IMR-90 (cell line): ENCODE measurements at regions not wholly inside any gene's neighbourhood (a gene's known extent, or its start where the extent isn't known, plus 50 kb on each side); places are given as distances from the start of the nearest gene placed in this dataset.

ENCODE experiments used
- ATAC-seq: fragments of 200-7000 bp; cut with Tn5 transposase; 2 replicates; pipeline ENCODE4 v1.9.1; 2020; ENCODE audit warnings: low read depth, mild to moderate bottlenecking, moderate library complexity
- BruUV-seq: library from RNA; stranded (reverse); fragments of 400-500 nt; replicated peaks from 2 replicates; lab custom pipeline; 2021; lab: Mats Ljungman, UMichigan
- CTCF ChIA-PET: fragments of 300-600 bp; formaldehyde crosslinking; extraction: SDS; loops from one replicate; lab custom pipeline; 2021; ENCODE audit warnings: antibody characterized with exemption; lab: Yijun Ruan, JAX
- POLR2A ChIA-PET: fragments of 300-600 bp; sonication (Branson Sonifier 250); formaldehyde crosslinking; loops from one replicate; lab custom pipeline; 2022; ENCODE audit warnings: antibody characterized with exemption; ENCODE audit not compliant: unreplicated experiment; lab: Charles Lee
- DNase-seq: peaks from one replicate; pipeline ENCODE4 v3.0.0; 2013
- H2AFZ ChIP-seq: replicated peaks from 2 replicates; pipeline ENCODE3; 2013; ENCODE audit warnings: low read length, mild to moderate bottlenecking; ENCODE audit not compliant: poor library complexity
- H2AK5ac ChIP-seq: 2 replicates; pipeline ENCODE4 v1.6.1; 2013; ENCODE audit warnings: low read depth, low read length, inconsistent platforms
- H2AK9ac ChIP-seq: replicated peaks from 2 replicates; pipeline ENCODE3; 2013; ENCODE audit warnings: mild to moderate bottlenecking, low read depth, low read length, moderate library complexity; ENCODE audit not compliant: poor library complexity
- H2BK120ac ChIP-seq: 2 replicates; pipeline ENCODE4 v1.6.1; 2013; ENCODE audit warnings: low read depth, low read length, inconsistent platforms
- H2BK15ac ChIP-seq: 3 replicates; pipeline ENCODE4 v1.6.1; 2013; ENCODE audit warnings: low read depth, low read length, inconsistent platforms
- H2BK20ac ChIP-seq: 2 replicates; pipeline ENCODE4 v1.6.1; 2013; ENCODE audit warnings: low read depth, mild to moderate bottlenecking, inconsistent platforms, low read length, moderate library complexity
- H2BK5ac ChIP-seq: 2 replicates; pipeline ENCODE4 v1.6.1; 2013; ENCODE audit warnings: mild to moderate bottlenecking, low read depth, low read length, inconsistent platforms; ENCODE audit not compliant: poor library complexity, severe bottlenecking
- H3K14ac ChIP-seq: replicated peaks from 2 replicates; pipeline ENCODE4 v1.6.1; 2013; ENCODE audit warnings: low read depth, low read length, inconsistent platforms
- H3K18ac ChIP-seq: 2 replicates; pipeline ENCODE4 v1.6.1; 2013; ENCODE audit warnings: low read depth, low read length, control low read depth
- H3K23ac ChIP-seq: 2 replicates; pipeline ENCODE4 v1.6.1; 2013; ENCODE audit warnings: low read depth, low read length, inconsistent platforms
- H3K27ac ChIP-seq: 2 replicates; pipeline ENCODE4 v1.5.1; 2013; ENCODE audit warnings: mild to moderate bottlenecking, control low read depth, low read length; ENCODE audit not compliant: insufficient read depth
- H3K27me3 ChIP-seq: 2 replicates; pipeline ENCODE4 v1.6.1; 2013; ENCODE audit warnings: low read length; ENCODE audit not compliant: control insufficient read depth, insufficient read depth
- H3K36me3 ChIP-seq: 2 replicates; pipeline ENCODE4 v1.6.1; 2013; ENCODE audit warnings: low read length, mixed read lengths; ENCODE audit not compliant: control insufficient read depth, insufficient read depth
- H3K4ac ChIP-seq: 2 replicates; pipeline ENCODE4 v1.6.1; 2013; ENCODE audit warnings: low read depth, low read length, inconsistent platforms
- H3K4me1 ChIP-seq: 2 replicates; pipeline ENCODE4 v1.6.1; 2013; ENCODE audit warnings: low read length, mixed read lengths; ENCODE audit not compliant: control insufficient read depth, insufficient read depth
- H3K4me2 ChIP-seq: 2 replicates; pipeline ENCODE4 v1.6.1; 2013; ENCODE audit warnings: low read depth, mild to moderate bottlenecking, control low read depth, low read length, moderate library complexity
- H3K4me3 ChIP-seq: 2 replicates; pipeline ENCODE4 v1.5.1; 2013; ENCODE audit warnings: low read depth, mild to moderate bottlenecking, control low read depth, low read length, moderate library complexity; ENCODE audit not compliant: insufficient read depth
- H3K56ac ChIP-seq: 2 replicates; pipeline ENCODE4 v1.6.1; 2013; ENCODE audit warnings: low read length, inconsistent platforms; ENCODE audit not compliant: insufficient read depth; ENCODE audit errors: extremely low read depth
- H3K79me1 ChIP-seq, 2 experiments: 2 replicates each; pipeline ENCODE4 v1.6.1; 2013; ENCODE audit warnings: low read length in 2 of 2, inconsistent platforms in 1 of 2, low read depth in 1 of 2
- H3K9ac ChIP-seq: 2 replicates; pipeline ENCODE4 v1.6.1; 2013; ENCODE audit warnings: low read depth, low read length, control low read depth
- H3K9me1 ChIP-seq: 2 replicates; pipeline ENCODE4 v1.6.1; 2013; ENCODE audit warnings: low read length, inconsistent platforms; ENCODE audit not compliant: insufficient read depth
- H3K9me3 ChIP-seq: 2 replicates; pipeline ENCODE4 v1.6.1; 2013; ENCODE audit warnings: low read length; ENCODE audit not compliant: control insufficient read depth, insufficient read depth
- H4K20me1 ChIP-seq: 2 replicates; pipeline ENCODE4 v1.6.1; 2013; ENCODE audit warnings: low read length, inconsistent platforms; ENCODE audit not compliant: insufficient read depth
- H4K5ac ChIP-seq: 2 replicates; pipeline ENCODE4 v1.6.1; 2013; ENCODE audit warnings: mild to moderate bottlenecking, low read depth, low read length, control low read depth
- H4K8ac ChIP-seq, 2 experiments: 2 replicates each; pipeline ENCODE4 v1.6.1; 2013; ENCODE audit warnings: low read depth in 2 of 2, low read length in 2 of 2, control low read depth in 1 of 2, inconsistent platforms in 1 of 2
- H4K91ac ChIP-seq: 2 replicates; pipeline ENCODE4 v1.6.1; 2013; ENCODE audit warnings: low read depth, low read length, inconsistent platforms; ENCODE audit not compliant: insufficient read depth
- BHLHE40 ChIP-seq: fragments of 150-350 bp; IDR thresholded peaks from 2 replicates; pipeline ENCODE4 v1.6.1; 2016; ENCODE audit warnings: mild to moderate bottlenecking, low read depth, low read length
- CEBPB ChIP-seq: IDR thresholded peaks from 2 replicates; pipeline ENCODE4 v1.6.1; 2012; ENCODE audit warnings: low read depth, low read length, improper control_type of control experiment
- FOS ChIP-seq: fragments of 150-350 bp; IDR thresholded peaks from 2 replicates; pipeline ENCODE4 v1.6.1; 2016; ENCODE audit warnings: low read depth, low read length
- MAFK ChIP-seq: IDR thresholded peaks from 2 replicates; pipeline ENCODE4 v1.6.1; 2012; ENCODE audit warnings: low read depth, low read length, improper control_type of control experiment
- RAD21 ChIP-seq: IDR thresholded peaks from 2 replicates; pipeline ENCODE4 v1.6.1; 2012; ENCODE audit warnings: low read length, improper control_type of control experiment
- WGBS, 2 experiments: methylation state at CpG; one replicate each; pipeline versions ENCODE4 v1.1.5 to v1.1.7; 2013; ENCODE audit warnings: missing lambda C conversion rate in 2 of 2; ENCODE audit not compliant: insufficient read length in 1 of 2; ENCODE audit errors: extremely low coverage in 2 of 2; 5-methylcytosine and 5-hydroxymethylcytosine counted together
- dilution Hi-C: fragments of 300-500 bp; cut with HindIII; formaldehyde crosslinking; loops from one replicate; pipeline ENCODE4 v1.14.3; 2018; ENCODE audit warnings: low sequenced_read_pairs; ENCODE audit not compliant: unreplicated experiment
- in situ Hi-C: fragments of 300-500 bp; cut with MboI; formaldehyde crosslinking; loops from 3 replicates; pipeline ENCODE4 v1.14.3; 2019; ENCODE audit warnings: low sequenced_read_pairs, inconsistent platforms, mixed read lengths
- intact Hi-C: fragments of 100-400 bp; cut with micrococcal nuclease; formaldehyde crosslinking; loops from 2 replicates; pipeline ENCODE4 v1.10.0; 2022
- TF ChIP-seq, protein P1 (sequence below): fragments of 150-350 bp; IDR thresholded peaks from 2 replicates; pipeline ENCODE4 v1.6.1; 2016; ENCODE audit warnings: low read depth, mild to moderate bottlenecking, low read length, moderate library complexity, borderline replicate concordance
- TF ChIP-seq, protein P2 (sequence below): fragments of 150-350 bp; IDR thresholded peaks from 2 replicates; pipeline ENCODE4 v1.6.1; 2017; ENCODE audit warnings: mild to moderate bottlenecking, antibody characterized with exemption, low read length, low read depth

DNA sequence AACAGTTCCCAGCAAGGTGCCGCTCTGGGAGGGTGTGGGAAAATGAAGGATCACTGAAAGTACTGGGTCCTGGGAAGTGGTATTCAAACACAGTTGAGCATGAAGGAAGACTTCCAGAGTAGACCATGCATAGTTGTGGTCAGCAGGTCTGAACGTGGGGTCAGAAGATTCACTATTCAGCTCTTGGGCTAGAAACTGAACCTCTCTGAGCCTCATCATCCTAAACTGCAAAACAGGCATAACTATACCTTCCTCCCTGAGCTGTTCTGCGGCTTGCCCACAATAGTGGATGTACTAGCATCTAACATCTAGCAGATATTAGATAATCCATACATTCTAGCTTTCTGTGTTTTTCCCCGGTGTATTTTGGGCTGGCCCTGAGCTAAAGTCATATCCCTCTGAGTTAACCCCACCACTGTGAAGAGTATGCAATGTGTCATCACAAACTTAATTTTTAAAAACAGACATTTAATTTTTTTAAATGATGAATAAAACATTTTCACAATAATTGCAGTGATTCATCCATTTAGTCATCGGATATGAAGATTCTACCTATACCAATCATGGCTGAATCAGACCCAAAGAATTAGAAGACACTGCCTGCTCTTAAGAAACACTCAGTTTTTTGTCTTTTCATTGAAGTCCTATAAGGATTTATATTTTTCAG, 179.1 kb downstream of the BLID start:
- Histone ChIP-seq H3K4me3 (no peak overlapping the region), H3K79me1 (peaks cover 0 to 11% of the 10 kb centered on the region in 2 experiments; a peak in 1 of 4 replicates), H4K5ac (peak overlapping the region; percentile 77; the same call in 1 of the 2 replicates), H2BK15ac (peak overlapping the region; percentile 88; the same call in 1 of the 3 replicates), H2AK9ac (no peak overlapping the region), H4K8ac (peak overlapping the region; percentile 57), H3K4ac (peak overlapping the region; percentile 84), H3K14ac (peak overlapping the region; percentile 82), H2BK20ac (peak overlapping the region; percentile 75), H4K91ac (peak overlapping the region; percentile 87), H3K27ac (no peak overlapping the region; the same call in 1 of the 2 replicates), H3K27me3 (no peaks in the 10 kb centered on the region), H2AFZ (peak overlapping the region; percentile 4), H3K4me2 (peak overlapping the region; percentile 71; the same call in 1 of the 2 replicates), H4K20me1 (no peaks in the 10 kb centered on the region), H3K23ac (peak overlapping the region; percentile 89; the same call in 1 of the 2 replicates), H3K18ac (peak overlapping the region; percentile 39), H3K56ac (no peak overlapping the region), H3K36me3 (no peaks in the 10 kb centered on the region), H2AK5ac (peak overlapping the region; percentile 38), H3K9ac (no peak overlapping the region), H2BK120ac (peak overlapping the region; percentile 86), H3K4me1 (peaks cover 15% of the 10 kb centered on the region), H2BK5ac (peak overlapping the region; percentile 96), H3K9me1 (peaks cover 8% of the 10 kb centered on the region), H3K9me3 (peaks cover under 1% of the 10 kb centered on the region; the same call in 1 of the 2 replicates)
- in situ Hi-C loops (no loop called here), intact Hi-C loops (no loop called here), dilution Hi-C loops (no loop called here)
- ATAC-seq (peak; percentile 70), DNase-seq (peak; percentile 89)
- BruUV-seq: no TSS peak
- CTCF ChIA-PET: no interaction called here
- WGBS, 2 experiments: no CpG with 5 or more reads among the region's 5 CpGs
- POLR2A ChIA-PET: interaction anchor here (0.6 kb wide), 1 partner anchor 8 kb away, joined by 3 read pairs; no protein-coding TSS in a partner anchor
- TF ChIP-seq, protein P1, sequence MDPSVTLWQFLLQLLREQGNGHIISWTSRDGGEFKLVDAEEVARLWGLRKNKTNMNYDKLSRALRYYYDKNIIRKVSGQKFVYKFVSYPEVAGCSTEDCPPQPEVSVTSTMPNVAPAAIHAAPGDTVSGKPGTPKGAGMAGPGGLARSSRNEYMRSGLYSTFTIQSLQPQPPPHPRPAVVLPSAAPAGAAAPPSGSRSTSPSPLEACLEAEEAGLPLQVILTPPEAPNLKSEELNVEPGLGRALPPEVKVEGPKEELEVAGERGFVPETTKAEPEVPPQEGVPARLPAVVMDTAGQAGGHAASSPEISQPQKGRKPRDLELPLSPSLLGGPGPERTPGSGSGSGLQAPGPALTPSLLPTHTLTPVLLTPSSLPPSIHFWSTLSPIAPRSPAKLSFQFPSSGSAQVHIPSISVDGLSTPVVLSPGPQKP: no peak
- peak; percentile 78 for TF ChIP-seq FOS
- TF ChIP-seq, protein P2, sequence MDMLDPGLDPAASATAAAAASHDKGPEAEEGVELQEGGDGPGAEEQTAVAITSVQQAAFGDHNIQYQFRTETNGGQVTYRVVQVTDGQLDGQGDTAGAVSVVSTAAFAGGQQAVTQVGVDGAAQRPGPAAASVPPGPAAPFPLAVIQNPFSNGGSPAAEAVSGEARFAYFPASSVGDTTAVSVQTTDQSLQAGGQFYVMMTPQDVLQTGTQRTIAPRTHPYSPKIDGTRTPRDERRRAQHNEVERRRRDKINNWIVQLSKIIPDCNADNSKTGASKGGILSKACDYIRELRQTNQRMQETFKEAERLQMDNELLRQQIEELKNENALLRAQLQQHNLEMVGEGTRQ: no peak
- no peak for TF ChIP-seq MAFK
- TF ChIP-seq RAD21: no peak
- peak; percentile 80 for TF ChIP-seq CEBPB
- no peak; the same call in 1 of the 2 replicates for TF ChIP-seq BHLHE40
